ENCODE measurements at regions not wholly inside any gene's neighbourhood (a gene's known extent, or its start where the extent isn't known, plus 50 kb on each side); places are given as distances from the start of the nearest gene placed in this dataset.

DNA sequence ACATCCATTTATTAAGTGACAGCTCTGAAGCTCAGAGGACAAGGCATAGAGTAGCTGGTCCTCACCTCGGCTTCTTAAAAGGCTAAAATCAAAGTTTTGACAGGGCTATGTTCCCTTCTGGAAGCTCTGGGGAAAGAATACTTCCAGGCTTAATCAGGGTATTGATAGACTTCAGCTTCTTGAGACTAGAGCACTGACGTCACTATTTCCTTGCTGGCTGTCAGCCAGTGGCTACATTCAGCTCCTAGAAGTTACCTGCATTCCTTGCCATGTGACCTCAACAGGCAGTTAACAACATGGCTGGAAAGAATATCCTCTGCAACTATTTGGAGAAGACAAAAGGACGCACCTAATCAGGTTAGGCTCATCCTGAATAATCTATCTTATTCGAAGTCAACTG is 1144.8 kb downstream of the ADGRL3 start:
- no peak for DNase-seq (ENCODE audit: low spot score)

DNA sequence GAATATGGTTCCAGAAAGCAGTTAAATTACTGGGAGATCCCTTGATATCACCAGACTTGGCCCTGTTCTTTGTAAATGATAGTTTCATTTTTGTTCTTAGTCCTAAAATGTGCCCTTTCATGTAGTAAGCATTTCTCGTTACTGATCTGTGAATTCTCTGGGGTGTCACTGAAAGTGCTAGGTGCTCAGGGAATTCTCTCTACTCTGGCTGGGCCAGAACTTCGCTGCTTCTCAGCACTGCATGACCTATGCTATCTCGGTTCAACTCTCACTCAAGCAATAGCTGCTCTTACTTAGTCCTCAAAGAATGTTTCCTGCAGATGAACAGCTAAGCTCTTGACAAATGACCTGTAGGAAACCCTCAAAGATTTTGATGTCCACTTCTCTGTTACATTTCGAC is 1144.3 kb downstream of the ADGRL3 start:
- DNase-seq (ENCODE audit: low spot score) = no peak

DNA sequence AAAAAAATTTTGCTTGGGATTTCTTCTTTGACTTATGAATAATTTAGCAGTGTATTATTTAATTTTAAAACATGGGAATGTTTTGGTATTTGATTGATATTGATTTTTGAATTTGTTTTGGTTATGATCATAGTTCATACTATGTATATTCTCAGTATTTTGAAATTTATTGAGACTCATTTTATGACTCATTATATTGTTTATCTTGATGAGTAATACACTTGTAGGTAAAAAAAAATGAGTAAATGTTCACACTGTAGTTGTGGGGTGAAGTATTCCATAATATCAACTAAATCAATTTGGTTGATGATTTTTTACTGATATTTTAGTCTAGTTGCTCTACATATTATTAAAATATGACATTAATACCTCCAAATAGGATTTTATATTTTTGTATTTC is 1142.2 kb downstream of the ADGRL3 start:
- no peak for DNase-seq (ENCODE audit: low spot score)

DNA sequence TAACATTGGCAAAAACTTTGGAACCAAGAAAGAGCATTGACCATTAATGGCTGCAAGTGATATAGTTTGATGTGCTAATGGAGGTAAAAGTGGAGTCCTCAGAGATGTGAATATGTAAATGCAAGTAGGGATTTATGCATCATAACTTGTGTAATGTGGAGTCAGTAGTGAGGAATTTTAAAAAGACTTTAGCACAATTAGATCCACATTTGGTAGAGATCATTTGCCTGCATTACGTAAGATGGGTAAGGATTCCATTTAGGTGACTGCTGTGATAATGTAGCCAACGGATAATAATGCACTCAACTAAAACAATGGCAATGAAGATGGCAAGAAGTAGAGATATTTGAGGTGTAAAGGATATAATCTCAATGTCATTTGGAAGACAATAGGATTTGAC is 1128.4 kb downstream of the ADGRL3 start:
- DNase-seq (ENCODE audit: low spot score) = no peak

DNA sequence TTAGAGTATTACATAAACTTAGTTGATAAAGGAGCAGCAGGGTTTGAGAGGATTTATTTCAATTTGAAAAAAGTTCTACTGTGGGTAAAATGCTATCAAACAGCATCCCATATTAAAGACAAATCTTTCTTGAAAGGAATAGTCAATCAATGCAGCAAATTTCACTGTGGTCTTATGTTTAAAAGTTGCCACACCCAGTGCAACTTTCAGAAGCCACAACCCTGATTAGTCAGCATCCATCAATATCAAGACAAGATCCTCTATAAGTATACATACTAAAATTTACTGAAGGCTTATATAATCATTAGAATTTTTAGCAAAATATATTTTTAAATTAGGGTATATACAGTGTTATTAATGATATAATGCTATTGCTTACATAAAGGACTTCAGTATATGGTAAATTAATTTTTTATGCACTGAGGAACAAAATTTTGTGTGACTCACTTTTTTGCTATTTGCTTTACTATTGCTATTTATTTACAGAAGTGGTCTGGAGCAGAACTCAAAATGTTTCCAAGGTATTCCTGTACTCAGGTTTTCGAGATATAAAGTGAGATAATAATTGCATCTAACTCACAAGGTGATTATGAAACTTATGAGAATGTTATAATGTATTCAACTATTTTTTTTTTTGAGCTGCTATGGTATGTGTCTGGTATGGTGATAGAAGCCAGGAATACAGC is 1127.6 kb downstream of the ADGRL3 start:
- no peak for DNase-seq (ENCODE audit: low spot score)

DNA sequence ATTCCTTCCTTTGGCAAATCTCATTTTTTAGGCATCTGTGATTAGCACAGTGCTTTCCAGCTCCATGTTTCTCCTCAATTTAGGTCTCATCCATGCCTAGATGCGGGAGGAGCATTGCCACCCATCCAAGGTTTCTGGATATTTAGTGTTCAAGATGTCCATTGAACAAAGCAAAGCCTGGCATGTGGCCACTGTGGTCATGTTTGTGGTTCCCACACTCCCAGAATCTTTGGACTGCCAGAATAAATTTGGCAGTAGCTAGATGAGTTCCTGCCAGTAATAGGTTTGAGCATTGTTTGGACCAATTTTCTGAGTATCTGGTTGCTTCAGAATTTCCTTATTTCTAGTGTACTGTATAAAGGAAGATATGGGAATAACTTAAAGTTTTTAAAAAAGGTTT is 1124.1 kb downstream of the ADGRL3 start:
- DNase-seq (ENCODE audit: low spot score) = no peak

DNA sequence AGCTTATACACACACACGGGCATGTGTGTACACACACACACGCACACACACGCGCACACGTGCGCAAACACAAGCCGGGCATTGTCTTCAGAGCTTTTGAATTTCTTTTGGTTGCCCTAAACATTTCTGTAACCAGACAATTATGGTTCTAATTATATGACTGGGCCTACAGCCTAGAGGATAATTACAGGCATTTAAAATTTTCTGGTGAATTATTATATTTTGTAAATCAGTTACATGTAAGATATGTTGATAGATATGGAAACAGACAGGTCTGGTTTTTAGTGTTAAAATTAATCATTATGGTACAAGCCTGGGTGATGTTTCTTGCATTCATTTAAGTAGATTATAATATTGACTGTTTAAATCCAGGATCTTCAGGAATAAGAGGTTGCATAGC is 1120.5 kb downstream of the ADGRL3 start:
- DNase-seq (ENCODE audit: low spot score) = no peak

DNA sequence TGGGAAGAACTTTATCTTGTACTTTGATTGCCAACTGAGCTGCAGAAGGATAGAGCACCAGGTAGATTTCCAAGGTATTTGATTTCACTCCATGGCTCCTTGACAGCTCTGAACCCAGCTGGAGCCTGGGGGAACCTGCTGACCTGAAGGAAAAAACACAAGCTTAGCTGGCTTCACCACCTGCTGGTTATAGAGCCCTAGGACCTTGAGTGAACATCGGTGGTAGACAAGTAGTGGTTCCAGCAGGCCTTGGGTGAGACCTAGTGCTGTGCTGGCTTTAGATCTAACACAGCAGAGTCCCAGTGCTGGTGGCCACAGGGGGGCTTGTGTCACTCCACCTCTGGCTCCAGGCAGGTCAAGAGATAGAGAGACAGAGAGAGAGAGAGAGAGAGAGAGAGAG is 1102.6 kb downstream of the ADGRL3 start:
- no peak for DNase-seq (ENCODE audit: low spot score)

DNA sequence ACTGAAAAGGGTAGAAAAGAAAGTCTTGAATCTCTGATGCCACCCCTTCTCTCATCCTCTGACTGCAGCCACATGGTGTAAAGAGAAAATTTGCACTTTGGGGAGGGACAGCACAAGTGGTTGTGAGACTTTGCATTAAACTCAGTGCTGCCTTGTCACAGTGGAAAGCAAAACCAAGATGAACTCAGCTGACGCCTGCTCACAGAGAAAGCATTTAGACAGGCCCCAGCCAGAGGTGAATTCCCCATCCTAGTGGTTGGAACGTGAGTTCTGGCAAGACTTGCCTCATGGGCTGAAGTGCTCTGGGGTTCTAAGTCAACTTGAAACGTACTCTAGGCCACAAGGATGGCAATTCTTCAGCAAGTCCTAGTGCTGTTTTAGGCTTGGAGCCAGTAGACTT is 1101.4 kb downstream of the ADGRL3 start:
- no peak for DNase-seq (ENCODE audit: low spot score)

DNA sequence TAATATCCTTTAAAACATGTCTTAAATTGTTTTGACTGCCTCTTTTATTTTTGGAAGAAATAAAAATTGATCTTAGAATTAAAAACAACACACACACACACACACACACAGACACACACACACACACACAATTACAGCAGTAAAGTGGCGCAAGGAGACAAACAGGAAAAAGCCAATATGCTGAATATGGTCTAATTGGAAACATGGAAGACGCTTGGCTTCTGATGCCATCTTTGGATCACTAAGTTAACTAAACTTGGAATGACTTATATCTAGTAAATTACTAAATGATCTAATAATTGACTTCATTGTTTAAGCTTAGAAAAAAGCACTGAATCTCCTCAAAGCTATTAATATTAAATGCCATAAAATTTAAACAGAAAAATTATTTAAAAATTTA is 1093.4 kb downstream of the ADGRL3 start:
- DNase-seq (ENCODE audit: low spot score) = no peak

DNA sequence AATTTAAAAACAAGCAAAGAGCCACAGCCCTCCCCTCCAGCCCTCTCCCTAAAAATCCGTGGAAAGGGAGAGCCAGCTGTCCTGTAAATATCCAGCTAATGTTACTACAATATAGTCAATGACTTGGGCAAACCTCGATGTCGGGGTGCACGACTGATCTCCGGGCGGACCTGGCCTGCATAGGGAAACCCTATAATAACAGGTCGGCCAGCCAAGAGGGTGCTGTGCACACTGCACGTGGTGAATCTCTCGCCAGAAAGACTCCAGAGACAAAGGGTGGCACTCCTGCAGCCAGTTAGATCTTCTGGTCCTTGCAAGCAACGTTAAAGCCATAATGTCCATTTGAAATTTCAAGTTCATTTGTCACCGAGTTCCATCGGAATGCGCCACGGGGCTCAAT is 1092.8 kb downstream of the ADGRL3 start:
- DNase-seq (ENCODE audit: low spot score) = no peak

DNA sequence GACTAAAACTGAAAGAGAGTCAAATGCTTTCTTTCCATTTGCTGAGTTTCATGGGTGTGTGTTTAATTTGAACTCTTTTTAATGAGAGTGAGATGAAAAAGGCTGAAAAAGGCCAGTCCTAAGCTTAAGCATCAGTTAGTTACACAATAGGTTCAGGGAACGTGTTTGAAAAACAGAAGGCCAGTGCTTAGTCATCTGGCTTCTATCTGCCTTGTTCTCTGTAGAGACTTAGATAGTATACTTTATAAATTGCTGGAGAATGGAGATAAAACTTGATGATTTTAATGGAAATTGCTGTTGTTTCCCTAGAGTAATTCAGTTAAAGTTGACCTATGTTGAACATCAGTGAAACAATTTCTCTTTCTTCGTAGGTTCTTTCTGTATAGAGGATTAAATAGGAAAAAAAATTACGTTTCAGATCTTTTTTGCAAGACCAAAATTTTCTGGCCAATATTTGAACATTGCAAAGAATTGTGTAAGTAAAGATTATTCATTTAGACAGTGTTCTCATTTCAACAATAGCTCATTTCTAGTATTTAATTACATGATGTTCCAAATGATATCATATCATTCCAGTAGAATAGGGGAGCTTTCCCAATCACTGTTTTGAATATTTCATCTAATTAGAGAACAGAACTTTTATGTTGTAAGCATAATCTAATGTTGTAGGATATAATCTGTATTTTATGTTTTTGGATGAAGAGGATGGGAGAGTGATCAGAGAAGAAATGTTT is 1088.8 kb downstream of the ADGRL3 start:
- no peak for DNase-seq (ENCODE audit: low spot score)

DNA sequence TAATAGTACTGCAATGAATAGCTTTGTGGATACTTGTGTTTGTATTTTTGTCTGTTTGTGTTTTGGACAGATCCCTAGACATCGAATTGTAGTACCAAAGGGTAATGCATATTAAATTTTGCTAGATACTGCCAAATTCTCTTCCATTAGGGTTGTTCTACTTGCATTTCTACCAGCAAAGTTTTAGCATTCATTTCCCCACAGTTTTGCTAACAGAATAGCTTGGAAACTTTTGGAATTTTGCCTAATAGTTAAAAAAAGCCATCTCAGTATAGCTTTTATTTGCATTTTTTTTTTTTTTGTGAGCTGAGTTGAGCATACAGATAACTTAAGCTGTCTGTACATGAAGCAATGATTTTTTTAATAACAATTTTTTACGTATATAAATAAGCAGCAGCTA is 1084.9 kb downstream of the ADGRL3 start:
- DNase-seq (ENCODE audit: low spot score) = no peak

DNA sequence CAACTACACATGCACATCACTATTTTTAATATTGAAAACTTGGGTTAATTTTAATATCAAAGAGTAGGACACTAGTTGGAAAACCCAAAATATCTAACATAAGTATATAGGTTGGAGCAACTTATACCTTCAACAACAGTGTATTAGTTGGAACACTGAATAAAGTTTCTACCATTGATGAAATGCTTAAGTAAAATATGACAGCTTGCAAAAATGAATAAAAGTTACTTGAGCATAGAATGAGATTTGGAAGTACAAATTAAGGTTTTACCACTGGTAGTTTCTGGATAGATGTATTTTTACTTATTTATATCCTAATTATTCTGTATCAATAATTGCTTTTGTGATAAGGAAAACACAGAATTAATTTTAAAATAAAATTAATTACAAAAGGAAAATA is 1079.6 kb downstream of the ADGRL3 start:
- DNase-seq (ENCODE audit: low spot score) = no peak

DNA sequence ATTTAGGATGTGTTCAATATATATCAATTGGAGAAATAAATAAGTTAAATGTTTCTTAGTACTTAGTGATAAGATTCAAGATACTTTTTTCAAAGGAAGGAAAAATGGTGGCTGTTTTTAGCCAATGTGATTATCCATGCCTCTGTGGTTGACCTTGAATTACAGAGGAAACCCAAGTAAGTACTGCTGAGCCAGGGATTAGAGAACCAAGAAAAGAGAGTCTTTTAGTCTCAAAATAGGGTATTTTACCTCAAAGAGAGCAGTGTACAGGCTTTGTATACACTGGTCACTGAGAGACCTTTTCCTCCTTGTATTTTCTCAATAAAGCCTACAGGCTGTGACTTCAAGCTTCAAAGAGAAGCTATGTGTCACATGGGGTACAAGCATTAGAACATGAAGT is 1075.3 kb downstream of the ADGRL3 start:
- DNase-seq (ENCODE audit: low spot score) = no peak

DNA sequence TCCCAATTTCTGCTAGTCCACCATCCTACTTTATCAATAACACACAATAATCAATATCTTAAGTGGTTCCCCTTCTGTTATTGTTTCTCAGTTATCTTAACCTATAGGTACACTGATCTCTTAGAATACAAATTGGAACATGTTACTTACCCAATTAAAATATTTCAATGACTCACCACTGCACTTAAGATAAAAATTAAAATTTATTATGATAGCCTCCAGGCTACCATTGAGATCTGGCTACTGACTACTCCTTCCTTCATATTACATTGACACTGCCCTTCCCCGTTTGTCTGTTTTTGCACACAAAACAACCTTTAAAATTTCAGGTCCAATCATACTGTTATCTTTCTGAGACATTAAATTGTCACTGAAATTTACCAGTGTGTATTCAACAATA is 1074.7 kb downstream of the ADGRL3 start:
- no peak for DNase-seq (ENCODE audit: low spot score)

DNA sequence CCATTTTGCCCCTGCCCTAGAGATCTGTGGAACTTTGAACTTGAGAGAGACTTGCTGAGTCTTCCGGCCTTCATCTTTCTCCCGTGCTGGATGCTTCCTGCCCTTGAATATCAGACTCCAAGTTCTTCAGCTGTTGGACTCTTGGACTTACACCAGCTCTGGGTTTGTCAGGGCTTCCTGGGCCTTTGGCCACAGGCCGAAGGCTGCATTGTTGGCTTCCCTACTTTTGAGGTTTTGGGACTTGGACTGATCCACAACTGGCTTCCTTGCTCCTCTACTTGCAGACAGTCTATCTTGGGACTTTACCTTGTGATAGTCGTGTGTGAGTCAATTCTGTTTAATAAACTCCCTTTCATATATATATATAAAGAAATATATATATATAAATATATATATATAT is 1071.0 kb downstream of the ADGRL3 start:
- DNase-seq (ENCODE audit: low spot score) = no peak

DNA sequence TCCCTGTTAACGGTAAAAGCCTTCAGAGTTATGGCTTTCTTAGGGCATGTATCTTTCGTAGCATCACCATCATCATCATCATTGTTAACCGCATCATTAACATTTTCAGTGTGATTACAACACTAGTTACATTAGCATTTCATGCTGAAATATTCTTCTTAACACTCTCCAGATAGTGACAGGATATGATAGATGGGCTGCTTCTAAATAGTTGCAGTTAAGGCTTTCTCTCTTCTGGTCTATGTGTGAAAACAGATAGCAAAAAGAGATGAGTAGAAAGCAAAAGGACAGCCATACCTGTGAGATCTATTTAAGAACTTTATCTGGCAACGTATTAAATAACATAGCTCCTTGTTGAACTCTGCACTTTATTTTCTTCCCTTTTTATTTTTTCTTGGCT is 1069.8 kb downstream of the ADGRL3 start:
- DNase-seq (ENCODE audit: low spot score) = no peak

DNA sequence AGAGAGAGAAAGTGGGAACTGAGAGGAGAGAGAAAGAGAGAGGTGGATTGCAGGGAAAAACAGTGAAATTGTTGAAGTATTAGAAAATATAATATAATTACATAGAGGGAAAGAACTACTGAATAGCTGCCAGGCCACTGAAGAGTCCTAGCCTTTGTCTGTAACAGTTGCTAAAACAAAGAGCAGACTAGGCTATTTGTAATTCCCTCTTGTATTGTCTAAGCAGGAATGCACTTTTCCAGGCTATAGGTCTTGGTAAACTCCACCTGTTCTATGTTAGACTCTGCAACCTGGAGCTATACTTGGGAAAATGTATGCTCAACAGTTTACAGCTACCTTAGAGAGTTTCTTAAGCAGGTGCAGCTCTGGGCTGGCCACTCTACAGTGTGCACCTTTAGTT is 1063.3 kb downstream of the ADGRL3 start:
- DNase-seq (ENCODE audit: low spot score) = no peak

DNA sequence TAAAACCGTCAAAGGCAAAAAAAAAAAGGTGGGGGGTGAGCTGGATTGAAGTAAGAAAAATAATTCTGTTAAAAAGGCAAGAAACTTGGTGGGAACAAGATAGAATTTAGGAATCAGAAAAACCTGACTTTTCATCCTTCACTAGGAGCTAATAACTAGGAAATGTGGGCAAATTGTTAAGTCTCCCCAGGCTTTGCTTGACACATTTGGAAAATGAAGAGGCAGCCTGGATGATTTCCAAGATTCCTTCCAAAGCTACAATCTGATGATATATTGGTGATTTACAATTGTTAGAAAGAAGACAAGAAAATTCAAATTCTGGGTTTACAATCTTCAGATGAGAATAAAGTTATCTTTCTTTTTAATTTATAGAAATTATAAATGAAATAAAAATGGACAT is 1062.5 kb downstream of the ADGRL3 start:
- DNase-seq (ENCODE audit: low spot score) = no peak

DNA sequence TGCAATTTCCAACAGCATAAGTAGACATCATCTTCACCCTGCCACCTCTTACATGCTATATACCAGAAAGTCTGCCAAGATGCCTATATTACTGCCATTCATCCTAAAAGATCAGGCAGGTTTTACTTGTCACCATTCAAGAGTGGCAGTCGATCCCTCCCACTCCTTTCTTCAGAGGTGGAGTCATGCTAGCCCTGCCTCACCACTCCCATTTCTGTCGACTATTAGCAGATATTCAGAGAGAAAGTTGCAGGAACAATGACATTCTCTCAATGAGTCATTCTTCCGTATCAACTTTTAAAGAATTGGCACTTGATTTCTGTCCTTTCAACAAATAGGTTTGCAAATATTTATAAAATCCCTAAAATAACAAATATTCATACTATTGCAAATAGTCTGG is 1060.1 kb downstream of the ADGRL3 start:
- no peak for DNase-seq (ENCODE audit: low spot score)

DNA sequence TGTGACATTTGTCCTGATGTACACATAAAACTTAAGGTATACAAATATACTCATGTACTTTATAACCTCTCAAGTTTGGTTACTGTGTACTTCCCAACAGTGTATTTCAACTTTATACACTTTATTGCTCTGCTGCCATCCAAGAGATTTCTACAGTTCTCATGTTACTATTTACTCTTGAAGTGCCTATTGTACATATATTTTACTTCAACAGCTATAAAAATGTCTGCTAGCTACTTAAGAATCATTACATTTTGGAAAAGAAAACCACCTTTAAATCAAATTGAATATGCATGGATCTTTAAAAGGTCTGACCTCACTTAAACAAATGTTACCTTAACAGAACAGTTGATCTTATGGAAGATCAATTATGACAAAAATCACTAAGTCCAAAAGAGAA is 1056.4 kb downstream of the ADGRL3 start:
- DNase-seq (ENCODE audit: low spot score) = no peak

DNA sequence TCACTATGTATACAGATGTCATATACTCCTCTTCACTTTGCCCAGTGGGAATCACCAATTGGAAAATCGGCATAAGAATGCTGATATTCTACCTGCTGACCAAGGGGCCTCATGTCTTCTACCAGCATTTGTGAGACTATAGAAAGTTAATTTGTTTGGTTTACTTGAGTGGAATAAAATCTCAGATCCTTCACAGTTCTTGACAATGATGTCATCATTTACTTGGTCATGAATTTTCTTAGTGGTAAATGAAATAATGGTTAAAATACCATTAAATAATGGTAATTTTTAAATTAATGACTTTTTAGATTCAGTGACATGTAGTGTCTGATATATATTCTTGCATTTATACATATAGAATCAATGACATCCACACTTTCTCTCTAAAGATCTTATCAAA is 1052.6 kb downstream of the ADGRL3 start:
- no peak for DNase-seq (ENCODE audit: low spot score)

DNA sequence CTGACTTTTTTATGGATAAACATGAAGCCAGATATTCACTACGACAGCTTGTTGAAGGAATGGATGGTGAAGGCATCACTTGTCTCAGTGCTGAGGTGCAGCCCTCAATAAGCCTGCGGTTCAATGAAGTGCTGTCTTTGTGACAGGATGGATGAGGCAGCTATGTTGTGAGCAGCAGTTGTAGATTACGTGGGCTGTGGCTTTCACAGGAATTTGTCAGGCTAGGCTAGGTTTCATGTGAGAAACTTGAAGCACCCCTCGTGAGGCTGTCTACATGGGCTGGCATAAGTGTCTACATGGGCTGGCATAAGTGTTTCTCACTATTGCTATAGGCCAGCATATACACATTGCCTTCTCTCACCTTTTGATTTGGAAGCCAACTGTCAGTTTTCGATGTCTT is 1050.0 kb downstream of the ADGRL3 start:
- no peak for DNase-seq (ENCODE audit: low spot score)

Measured in NAMALWA (cell line).